GM12891 (cell line): ENCODE measurements at regions not wholly inside any gene's neighbourhood (a gene's known extent, or its start where the extent isn't known, plus 50 kb on each side); places are given as distances from the start of the nearest gene placed in this dataset.

Source experiments
- DNase-seq: peaks from one replicate; pipeline ENCODE4 v3.0.0; 2011; ENCODE audit warnings: low spot score; ENCODE audit not compliant: insufficient read length
- FAIRE-seq: peaks from 2 replicates; lab custom pipeline; 2011; peaks lifted over from hg19 to GRCh38; lab: Jason Lieb, UNC
- PAX5 ChIP-seq: IDR thresholded peaks from 2 replicates; pipeline ENCODE4 v1.6.1; 2011; ENCODE audit warnings: low read length, moderate library complexity, mild to moderate bottlenecking; ENCODE audit not compliant: insufficient read depth, severe bottlenecking
- POLR2A ChIP-seq: IDR thresholded peaks from 2 replicates; pipeline ENCODE4 v1.6.1; 2011; ENCODE audit warnings: low read depth, low read length, control low read depth
- POLR2AphosphoS5 ChIP-seq: IDR thresholded peaks from 2 replicates; pipeline ENCODE4 v1.6.1; 2011; ENCODE audit warnings: low read depth, low read length, control low read depth
- POU2F2 ChIP-seq: IDR thresholded peaks from 2 replicates; pipeline ENCODE4 v1.6.1; 2011; ENCODE audit warnings: low read depth, mild to moderate bottlenecking, control low read depth, low read length, moderate library complexity
- SPI1 ChIP-seq: IDR thresholded peaks from 2 replicates; pipeline ENCODE4 v1.6.1; 2011; ENCODE audit warnings: low read depth, low read length, control low read depth
- TAF1 ChIP-seq: IDR thresholded peaks from 2 replicates; pipeline ENCODE4 v1.6.1; 2011; ENCODE audit warnings: low read depth, low read length, control low read depth

DNA sequence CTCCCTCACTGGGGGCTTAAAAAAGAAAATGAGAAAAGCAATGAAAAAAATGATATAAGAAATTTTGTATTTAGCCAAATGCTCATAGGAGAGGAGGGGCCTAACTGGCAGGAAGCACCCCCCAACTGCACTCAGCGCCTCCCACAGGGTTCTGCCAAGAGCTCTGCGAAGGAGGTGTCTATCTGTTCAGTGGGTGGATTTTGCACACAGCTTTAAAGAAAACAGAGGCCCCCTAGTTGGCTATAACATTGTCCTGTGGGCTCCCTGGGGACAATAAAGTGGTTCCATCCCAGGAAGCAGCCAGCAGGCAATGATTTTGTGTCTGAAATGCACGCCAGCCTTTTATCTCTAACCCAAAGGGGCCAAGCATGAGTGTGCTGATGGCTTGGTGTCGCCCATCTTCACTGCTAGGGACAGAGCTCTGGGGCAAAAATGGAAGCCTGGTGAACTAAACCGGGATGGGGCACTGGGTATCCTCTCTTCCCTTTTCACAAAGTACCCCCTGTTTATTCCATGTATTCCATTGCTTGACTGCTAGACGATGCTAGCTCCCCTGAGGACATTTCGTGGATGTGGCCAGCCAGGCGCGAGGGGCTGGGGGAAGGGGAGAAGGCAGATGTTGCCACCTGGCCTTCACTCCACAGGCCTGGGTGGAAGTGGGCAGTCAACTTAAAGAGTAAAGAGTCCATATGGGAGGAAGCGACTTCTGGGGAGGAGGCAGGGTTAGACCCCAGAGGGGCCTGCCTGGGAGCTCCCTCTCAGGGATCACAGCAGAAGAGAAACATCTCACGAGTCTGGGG is 205.7 kb downstream of the CYP26B1 start:
- no peak for FAIRE-seq

GRCh38 chr2:71940695-71941094 is 207.0 kb downstream of the CYP26B1 start:
- no peak for DNase-seq
- no peak for FAIRE-seq
- no peak for TF ChIP-seq POLR2AphosphoS5
- no peak for TF ChIP-seq POLR2A
- TF ChIP-seq TAF1, result no peak
- no peak for TF ChIP-seq SPI1
- no peak for TF ChIP-seq POU2F2
- no peak for TF ChIP-seq PAX5

More for the DNA sequence above, 205.7 kb downstream of the CYP26B1 start:
- no peak for DNase-seq
- TF ChIP-seq POLR2AphosphoS5 (no peak), POU2F2 (no peak), TAF1 (no peak), SPI1 (no peak), POLR2A (no peak), PAX5 (no peak)

- no peak for DNase-seq
- FAIRE-seq, result no peak
- TF ChIP-seq TAF1 (no peak), POU2F2 (no peak), PAX5 (no peak), SPI1 (no peak), POLR2A (no peak), POLR2AphosphoS5 (no peak)
These were observed 207.8 kb downstream of the CYP26B1 start for GRCh38 chr2:71939588-71940535.

DNA sequence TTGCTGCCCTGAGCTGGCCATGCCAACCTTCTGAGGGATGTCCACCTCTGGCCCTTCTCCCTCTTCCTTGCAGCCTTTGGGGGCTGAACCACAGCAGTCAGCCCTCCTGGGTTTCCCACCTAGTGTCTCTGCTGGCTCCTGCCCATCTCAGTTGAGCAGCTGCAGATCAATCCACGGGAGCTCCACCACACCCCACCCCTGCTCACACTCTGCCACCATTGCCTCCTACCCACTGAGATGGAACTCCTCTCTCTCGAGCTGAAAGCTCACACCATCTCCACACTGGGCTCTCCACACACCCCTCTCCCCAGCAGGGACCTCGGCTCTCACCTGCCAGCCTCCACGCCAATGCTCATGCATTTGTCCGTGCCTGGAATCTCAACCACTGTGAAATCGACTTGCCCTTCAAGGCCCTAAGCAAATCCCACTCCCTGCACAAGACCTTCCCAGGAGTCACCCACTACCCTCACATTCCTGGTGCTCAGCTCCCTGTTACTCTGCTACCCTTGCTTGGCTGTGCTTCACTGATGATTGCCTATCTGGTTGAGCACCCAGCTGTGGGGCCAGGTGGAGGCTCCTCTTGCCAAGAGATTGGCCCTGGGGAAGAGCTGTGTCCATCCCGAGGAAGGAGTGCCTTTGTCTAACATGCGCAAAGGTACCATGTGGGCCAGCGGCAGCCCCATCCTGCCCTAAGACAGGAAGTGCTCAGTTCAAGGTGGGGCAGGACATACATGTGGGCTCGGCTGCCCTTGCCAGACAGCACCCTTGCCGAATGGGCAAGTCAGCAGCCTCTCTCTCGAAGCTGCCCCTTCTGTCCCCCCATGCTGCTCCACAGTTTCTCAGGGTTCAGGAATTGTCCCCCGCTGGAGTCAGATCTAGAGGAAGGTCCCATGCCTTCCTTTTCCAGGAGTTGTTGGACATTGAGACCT is 208.7 kb downstream of the CYP26B1 start:
- TF ChIP-seq PAX5 (no peak), TAF1 (no peak), SPI1 (no peak), POLR2A (no peak), POU2F2 (no peak), POLR2AphosphoS5 (no peak)
- no peak for FAIRE-seq
- DNase-seq, result no peak

GRCh38 chr2:71938108-71938507 is 209.6 kb downstream of the CYP26B1 start:
- FAIRE-seq, result no peak
- no peak for DNase-seq
- TF ChIP-seq POLR2A (no peak), POU2F2 (no peak), TAF1 (no peak), PAX5 (no peak)

- no peak for TF ChIP-seq PAX5
- no peak for TF ChIP-seq POLR2A
- no peak for TF ChIP-seq SPI1
- TF ChIP-seq POU2F2, result no peak
- no peak for TF ChIP-seq TAF1
- TF ChIP-seq POLR2AphosphoS5, result no peak
- FAIRE-seq, result no peak
- DNase-seq, result no peak
These were observed 210.3 kb downstream of the CYP26B1 start for GRCh38 chr2:71937396-71937795.

DNA sequence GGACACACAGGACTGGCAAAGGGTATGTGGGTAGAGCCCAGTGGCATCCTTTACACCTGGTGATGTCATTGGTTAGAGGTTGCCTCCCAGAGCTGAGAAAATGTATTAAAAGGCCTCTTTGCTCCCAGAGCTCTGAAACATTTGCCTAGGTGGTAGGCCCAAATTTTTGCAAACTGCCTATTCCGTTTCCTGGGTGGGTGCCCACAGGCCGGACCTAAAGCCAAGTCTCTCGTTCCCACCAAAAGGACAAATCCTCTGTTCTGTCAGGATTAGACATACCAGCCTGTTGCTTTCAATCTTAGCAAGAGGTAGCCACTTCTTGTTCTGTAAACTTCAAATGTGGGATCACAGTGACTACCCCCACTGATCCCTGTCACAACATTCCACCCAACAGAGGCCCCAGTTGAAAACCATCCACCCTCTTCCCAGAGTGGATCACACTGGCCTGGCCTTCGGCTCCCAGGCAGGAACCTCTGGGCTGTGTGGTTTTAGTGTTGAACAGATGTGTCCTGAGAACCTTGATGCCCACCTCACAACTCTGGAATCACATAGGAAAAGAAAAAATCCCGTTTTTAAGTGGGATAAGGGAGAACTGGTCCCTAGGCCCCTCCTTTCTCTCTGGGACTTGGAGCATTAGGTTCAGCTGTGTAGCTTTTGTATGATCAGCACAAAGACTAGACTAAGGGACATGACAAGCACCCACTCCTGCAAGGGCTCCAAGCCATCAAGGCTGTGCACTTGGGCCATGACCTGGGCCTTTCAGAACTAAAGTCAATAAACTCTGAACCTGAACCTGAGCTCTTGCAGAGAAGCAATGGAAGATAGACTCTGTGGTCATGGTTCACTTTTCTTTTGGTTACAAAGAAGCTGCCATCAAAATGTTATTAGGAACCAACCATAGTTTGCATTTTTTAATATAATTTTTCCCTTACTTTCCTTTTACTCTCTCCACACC is 211.3 kb downstream of the CYP26B1 start:
- TF ChIP-seq POU2F2 (no peak), POLR2AphosphoS5 (no peak), PAX5 (no peak)
- DNase-seq (no peak), FAIRE-seq (no peak)
